Thoracic aorta (tissue), 2 donors: ENCODE measurements at regions not wholly inside any gene's neighbourhood (a gene's known extent, or its start where the extent isn't known, plus 50 kb on each side); places are given as distances from the start of the nearest gene placed in this dataset.

Source experiments
- ATAC-seq: fragments of 150-250 bp; one replicate; pipeline ENCODE4 v1.8.0; 2017; ENCODE audit warnings: low read depth; ENCODE audit not compliant: insufficient number of reproducible peaks, low FRiP score
- DNase-seq: peaks from one replicate; pipeline ENCODE4 v3.0.0-alpha.2; 2020; ENCODE audit warnings: low spot score
- H3K27ac ChIP-seq, 2 donors: fragments of 200-600 bp; sonication (generic); 1 replicate in 1 of 2; 2 replicates in 1 of 2; pipeline ENCODE4 v1.5.1; 2016; ENCODE audit warnings: mild to moderate bottlenecking in 2 of 2, moderate library complexity in 2 of 2
- H3K27me3 ChIP-seq: fragments of 200-600 bp; sonication (generic); replicated peaks from 2 replicates; pipeline ENCODE4 v1.6.0; 2016; ENCODE audit warnings: mild to moderate bottlenecking; ENCODE audit not compliant: insufficient read depth
- H3K36me3 ChIP-seq: fragments of 200-600 bp; sonication (generic); one replicate; pipeline ENCODE4 v1.5.1; 2016
- H3K4me1 ChIP-seq, 2 donors: fragments of 200-600 bp; sonication (generic); 1 replicate in 1 of 2; 2 replicates in 1 of 2; pipeline versions ENCODE4 v1.5.1 to v1.6.0; 2016; ENCODE audit warnings: low read depth in 2 of 2, mild to moderate bottlenecking in 1 of 2; ENCODE audit not compliant: control insufficient read depth in 1 of 2
- H3K4me3 ChIP-seq: fragments of 200-600 bp; sonication (generic); 2 replicates; pipeline ENCODE4 v1.5.1; 2016; ENCODE audit warnings: mild to moderate bottlenecking
- H3K9me3 ChIP-seq: fragments of 200-600 bp; sonication (generic); 2 replicates; pipeline ENCODE4 v1.5.1; 2016
- CTCF ChIP-seq: fragments of 200-600 bp; sonication (generic); IDR thresholded peaks from one replicate; pipeline ENCODE4 v1.5.1; 2019; ENCODE audit warnings: antibody characterized with exemption

- Histone ChIP-seq H3K27ac (no peak overlapping the region), H3K36me3 (no peaks in the 10 kb centered on the region), H3K4me1 (no peaks in the 10 kb centered on the region), H3K4me3 (no peak overlapping the region), H3K9me3 (no peaks in the 10 kb centered on the region), H3K27me3 (no peaks in the 10 kb centered on the region)
- no peak for ATAC-seq
- DNase-seq, result no peak
- TF ChIP-seq CTCF, result no peak
Measured at GRCh38 chr2:125572660-125573059, 1083.3 kb upstream of the GYPC start.

- no peak overlapping the region for H3K4me3 ChIP-seq
- no peak overlapping the region for H3K27ac ChIP-seq
- TF ChIP-seq CTCF, result no peak
- H3K27me3 ChIP-seq, result no peaks in the 10 kb centered on the region
- ATAC-seq (no peak), DNase-seq (no peak)
- H3K9me3 ChIP-seq, result no peaks in the 10 kb centered on the region
- H3K4me1 ChIP-seq, result no peaks in the 10 kb centered on the region
- H3K36me3 ChIP-seq, result no peaks in the 10 kb centered on the region
Measured at GRCh38 chr2:125573432-125573831, 1082.5 kb upstream of the GYPC start.

- no peak for ATAC-seq
- TF ChIP-seq CTCF, result no peak
Measured at GRCh38 chr2:125576558-125576957, 1079.4 kb upstream of the GYPC start.

GRCh38 chr2:125581557-125581956, 1074.4 kb upstream of the GYPC start:
- ATAC-seq, result no peak

More at GRCh38 chr2:125576558-125576957, 1079.4 kb upstream of the GYPC start:
- Histone ChIP-seq H3K9me3 (no peaks in the 10 kb centered on the region), H3K27me3 (no peaks in the 10 kb centered on the region), H3K36me3 (no peaks in the 10 kb centered on the region), H3K4me3 (no peak overlapping the region), H3K4me1 (no peaks in the 10 kb centered on the region), H3K27ac (no peak overlapping the region)
- no peak for DNase-seq

DNA sequence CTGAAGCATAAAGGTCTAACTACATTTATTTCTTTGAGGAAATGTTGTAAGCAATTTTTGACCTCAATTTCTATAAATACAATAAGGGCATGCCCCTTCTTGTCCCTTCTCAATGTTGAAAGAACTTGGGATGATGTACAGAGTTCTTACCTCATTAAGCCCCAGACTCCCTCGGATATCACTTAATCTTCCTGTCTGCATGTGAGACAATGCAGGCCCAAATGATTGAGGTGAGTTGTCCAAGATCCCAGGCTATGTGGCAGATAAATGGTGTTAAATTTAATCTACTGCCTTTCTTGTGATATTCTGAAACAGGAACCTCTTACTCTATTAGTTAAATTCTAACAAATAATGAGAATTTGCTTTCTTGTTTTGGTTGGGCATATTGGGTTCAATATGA, 1073.4 kb upstream of the GYPC start:
- ATAC-seq (no peak), DNase-seq (no peak)
- Histone ChIP-seq H3K4me3 (no peak overlapping the region), H3K27me3 (no peaks in the 10 kb centered on the region), H3K9me3 (no peaks in the 10 kb centered on the region), H3K27ac (no peak overlapping the region), H3K4me1 (no peaks in the 10 kb centered on the region), H3K36me3 (no peaks in the 10 kb centered on the region)
- no peak for TF ChIP-seq CTCF

More at GRCh38 chr2:125581557-125581956, 1074.4 kb upstream of the GYPC start:
- H3K27me3 ChIP-seq, result no peaks in the 10 kb centered on the region
- H3K4me3 ChIP-seq, result no peak overlapping the region
- no peaks in the 10 kb centered on the region for H3K36me3 ChIP-seq
- H3K27ac ChIP-seq, result no peak overlapping the region
- H3K9me3 ChIP-seq, result no peaks in the 10 kb centered on the region
- TF ChIP-seq CTCF, result no peak
- DNase-seq, result no peak
- no peaks in the 10 kb centered on the region for H3K4me1 ChIP-seq
